EL (cell line): ENCODE measurements at regions not wholly inside any gene's neighbourhood (a gene's known extent, or its start where the extent isn't known, plus 50 kb on each side); places are given as distances from the start of the nearest gene placed in this dataset.

Experiments used
- DNase-seq: peaks from one replicate; pipeline ENCODE4 v3.0.0-alpha.2; 2016

DNA sequence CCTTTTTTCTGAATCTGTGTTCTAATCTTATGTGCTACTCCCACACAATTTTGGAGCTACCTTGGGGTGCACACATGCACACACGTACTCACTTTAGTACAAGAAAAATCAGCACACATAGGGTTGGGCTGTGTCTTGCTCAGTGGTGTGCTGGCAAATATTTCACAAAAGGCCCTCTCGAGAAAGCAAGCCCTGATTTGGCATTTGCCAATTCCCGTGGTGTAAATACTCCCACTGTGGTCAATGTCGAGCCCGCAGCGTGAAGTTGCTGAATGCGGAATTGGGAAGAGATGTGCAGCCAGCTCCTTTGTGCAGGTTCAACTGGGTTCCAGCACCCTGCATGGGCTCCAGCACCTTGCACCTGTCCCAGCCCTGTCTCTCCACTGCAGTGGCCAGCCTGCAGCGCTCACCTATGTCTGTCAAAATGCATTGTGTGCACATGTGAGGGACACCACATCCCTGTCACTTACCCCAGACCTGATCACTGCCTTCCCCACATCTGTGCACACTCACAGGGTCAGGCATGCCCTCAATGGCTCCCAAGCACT, 78.4 kb upstream of the WNT4 start:
- DNase-seq = no peak

DNA sequence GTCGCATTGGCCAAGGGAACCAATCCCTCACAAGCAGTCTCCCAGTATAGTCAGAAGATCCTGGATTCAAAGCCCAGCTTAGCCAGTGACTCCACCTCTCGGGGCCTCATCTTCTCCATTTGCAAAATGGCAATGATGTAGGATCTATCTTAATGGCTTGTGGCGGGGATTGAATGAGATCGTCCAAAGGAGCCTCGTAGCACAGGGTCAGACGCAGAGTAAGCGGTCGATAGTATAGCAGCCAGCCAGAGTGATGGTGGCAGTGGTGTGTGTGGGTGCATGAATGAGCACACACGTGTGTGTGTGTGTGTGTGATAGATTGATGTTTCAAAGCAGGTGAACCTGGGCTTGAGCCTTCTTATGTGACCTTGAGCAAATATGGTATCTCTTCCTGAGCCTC, 79.8 kb upstream of the WNT4 start:
- DNase-seq = no peak

- no peak for DNase-seq
Observed at GRCh38 chr1:22223176-22223575, 80.3 kb upstream of the WNT4 start.

GRCh38 chr1:22224091-22224490, 81.2 kb upstream of the WNT4 start:
- no peak for DNase-seq

- no peak for DNase-seq
Observed at GRCh38 chr1:22224631-22225030, 81.7 kb upstream of the WNT4 start.

DNA sequence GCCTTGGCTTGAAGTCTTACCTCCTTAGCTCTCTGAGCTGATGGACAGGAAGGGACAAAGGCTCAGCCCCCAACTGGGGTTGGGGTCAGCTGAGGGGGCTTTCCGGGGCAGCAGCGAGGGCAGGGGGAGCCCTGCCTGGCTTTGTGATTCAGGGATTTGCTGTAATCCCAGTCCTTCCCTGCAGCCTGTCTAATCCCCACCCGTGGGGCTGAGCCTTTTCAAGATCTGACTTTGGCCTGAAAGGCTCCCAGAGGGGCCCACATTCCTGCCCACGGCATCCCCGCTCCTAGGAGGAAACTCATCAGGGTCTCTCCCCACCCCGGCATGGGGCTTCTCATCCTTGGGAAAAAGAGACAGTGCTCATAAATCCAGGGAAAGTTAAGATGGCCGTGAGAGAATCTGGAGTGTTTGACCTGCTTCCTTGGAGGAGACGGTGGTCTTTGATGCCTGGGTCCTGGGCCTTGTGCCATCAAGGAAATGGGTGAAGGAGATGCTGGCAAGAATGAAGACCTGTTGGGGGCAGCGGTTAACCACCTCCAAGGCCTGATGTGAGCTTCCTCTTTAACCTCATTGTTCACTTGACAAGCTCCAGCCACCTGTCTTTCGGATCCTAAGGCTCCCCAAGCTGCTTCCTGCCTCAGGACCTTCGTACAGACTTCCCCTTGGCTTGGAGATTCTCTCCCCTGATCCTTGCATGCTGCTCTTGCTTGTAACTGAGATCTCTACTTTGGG, 83.1 kb upstream of the WNT4 start:
- no peak for DNase-seq

DNA sequence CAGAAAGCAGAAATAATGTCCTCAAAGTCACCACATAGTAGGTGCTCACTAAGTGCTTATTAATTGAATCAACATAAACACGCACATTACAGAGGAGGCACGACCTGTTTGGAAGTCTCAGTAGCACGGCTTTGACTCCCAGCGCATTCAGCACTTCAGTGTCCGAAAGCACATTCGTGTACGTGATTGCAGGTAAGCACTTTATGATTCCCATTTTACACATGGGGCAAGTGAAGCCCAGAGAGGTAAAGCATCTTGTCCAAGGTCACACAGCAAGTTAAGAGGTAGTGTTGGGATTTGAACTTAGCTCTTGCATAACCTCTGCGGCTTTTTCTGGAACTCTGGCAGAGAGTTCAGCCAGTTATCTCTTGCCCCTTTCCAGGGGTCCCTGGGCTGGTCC, 85.2 kb upstream of the WNT4 start:
- no peak for DNase-seq

- DNase-seq = no peak
Observed at GRCh38 chr1:22228505-22228911, 85.6 kb upstream of the WNT4 start.

- peak; percentile 36 for DNase-seq
Observed at GRCh38 chr1:22229379-22229778, 86.5 kb upstream of the WNT4 start.

- no peak for DNase-seq
Observed at GRCh38 chr1:22231068-22231593, 88.2 kb upstream of the WNT4 start.

DNA sequence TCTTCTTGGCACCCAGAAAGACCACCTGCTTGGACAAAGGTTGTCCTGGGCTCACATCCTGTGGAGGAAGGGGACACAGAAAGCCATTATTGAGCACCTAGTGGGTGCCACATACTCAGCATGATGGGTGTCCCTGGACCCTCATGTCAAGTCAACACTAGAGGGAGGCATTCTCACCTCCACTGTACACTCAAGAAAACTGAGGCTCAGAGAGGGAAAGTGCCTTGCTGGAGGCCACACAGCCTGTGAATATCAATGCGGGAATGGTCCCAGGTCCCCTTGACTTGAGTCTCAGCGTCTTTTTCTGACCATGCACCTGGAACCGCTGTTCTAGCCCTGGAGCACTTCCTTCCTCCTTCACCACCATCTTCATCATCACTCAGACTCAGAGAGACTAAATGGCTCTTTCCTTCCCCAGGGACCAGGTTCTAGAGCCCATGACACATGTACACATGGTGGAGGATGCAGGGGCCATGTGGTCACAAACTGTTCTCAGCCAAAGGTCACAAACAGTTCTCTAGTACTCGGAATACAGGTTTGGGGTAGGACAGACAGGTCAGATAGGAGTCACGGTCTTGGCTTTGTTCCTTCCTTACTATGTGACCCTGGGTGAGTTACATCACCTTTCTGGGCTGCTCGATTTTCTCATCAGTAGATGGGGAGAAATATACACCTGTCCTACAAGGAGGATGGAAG, 89.2 kb upstream of the WNT4 start:
- no peak for DNase-seq

- DNase-seq = no peak
Observed at GRCh38 chr1:22233222-22233621, 90.3 kb upstream of the WNT4 start.

DNA sequence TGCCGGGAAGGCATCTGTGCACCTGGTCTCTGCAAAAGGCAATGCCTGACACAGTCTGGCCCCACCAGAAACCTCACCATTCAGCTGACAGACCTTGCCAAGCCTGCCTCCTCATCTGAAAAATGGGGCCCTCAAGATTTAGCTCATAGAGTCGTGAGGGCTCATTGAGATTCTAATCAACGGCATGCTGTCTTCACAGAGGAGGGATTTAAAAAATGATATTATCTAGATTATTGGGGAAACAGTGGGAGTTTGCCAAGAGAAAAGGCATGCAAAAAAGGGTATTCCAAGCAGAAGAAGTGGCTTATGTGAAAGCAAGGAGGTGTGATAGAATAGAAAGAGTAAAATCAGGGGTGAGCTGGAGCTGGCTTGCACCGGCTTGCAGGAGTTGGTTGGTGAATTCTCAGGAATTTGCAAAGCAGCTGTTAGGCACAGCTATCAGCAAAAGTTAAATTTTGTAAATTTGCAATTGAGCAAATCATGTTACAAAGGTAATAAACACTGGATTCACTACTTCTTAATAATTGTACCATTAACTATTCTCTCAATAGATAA, 91.7 kb upstream of the WNT4 start:
- DNase-seq = no peak

GRCh38 chr1:22236166-22236565, 93.3 kb upstream of the WNT4 start:
- no peak for DNase-seq

DNA sequence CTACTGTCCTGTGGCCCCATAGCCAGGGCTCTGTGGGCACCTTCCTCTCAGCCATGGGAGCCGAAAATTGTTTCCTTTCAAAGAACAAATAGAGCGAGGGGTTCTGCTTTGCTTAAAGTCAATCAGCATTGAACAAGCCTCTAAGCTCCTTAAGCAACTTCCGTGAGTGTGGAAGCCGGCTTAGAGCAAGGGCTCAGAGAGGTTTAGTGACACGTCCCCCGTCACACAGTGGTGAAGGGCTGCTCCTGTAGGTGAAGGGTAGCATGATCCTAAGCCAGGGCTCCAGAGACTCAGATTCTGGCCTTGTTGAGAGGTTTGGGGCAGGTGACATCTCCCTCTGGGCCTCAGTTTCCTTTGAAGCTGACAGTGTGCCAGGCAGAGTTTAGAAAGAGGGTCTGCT, 94.0 kb upstream of the WNT4 start:
- no peak for DNase-seq

- DNase-seq = no peak
Observed at GRCh38 chr1:22237433-22238093, 94.7 kb upstream of the WNT4 start.

DNA sequence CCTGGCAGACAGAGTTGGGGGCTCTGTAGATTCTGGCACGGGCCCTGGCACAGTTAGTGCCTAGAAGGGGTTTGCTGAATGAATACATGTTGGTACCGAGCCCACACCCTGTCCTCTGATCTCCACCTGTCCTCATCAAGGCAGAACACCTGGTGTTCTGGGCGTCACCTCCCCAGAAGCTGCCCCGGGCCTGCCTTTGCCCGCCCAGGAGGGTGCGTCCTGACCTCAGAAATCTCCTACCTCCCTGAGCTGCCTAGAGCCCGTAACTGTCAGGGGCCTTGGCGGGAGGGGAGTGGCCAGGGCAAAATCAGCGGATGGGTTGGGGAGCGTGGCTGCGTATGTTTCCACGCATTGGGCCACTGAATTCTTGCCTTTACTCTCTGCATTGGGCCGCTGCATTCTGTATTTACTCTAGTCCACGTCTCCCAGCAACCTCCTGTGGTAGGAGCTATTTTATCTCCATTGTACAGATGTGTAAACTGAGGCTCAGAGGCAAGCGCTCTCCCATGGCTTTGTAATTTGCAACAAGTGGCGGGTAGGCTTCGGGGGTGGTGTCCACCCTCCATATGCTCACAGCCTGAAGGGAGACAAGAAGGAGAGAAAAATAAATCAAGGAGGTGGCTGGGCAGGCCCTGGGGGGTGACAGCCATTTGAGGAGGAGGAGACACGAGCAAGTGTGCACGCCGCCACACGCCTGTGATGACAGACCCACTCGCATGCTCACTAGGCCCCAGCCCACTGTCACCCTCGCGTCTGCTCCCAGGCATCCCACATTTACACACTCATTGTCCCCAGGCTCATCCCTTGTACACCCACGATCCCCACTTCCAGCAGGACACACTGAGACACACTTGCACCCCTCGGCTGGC, 95.7 kb upstream of the WNT4 start:
- DNase-seq = no peak

- no peak for DNase-seq
Observed at GRCh38 chr1:22239378-22239777, 96.5 kb upstream of the WNT4 start.

- DNase-seq = no peak
Observed at GRCh38 chr1:22241250-22241649, 98.4 kb upstream of the WNT4 start.

DNA sequence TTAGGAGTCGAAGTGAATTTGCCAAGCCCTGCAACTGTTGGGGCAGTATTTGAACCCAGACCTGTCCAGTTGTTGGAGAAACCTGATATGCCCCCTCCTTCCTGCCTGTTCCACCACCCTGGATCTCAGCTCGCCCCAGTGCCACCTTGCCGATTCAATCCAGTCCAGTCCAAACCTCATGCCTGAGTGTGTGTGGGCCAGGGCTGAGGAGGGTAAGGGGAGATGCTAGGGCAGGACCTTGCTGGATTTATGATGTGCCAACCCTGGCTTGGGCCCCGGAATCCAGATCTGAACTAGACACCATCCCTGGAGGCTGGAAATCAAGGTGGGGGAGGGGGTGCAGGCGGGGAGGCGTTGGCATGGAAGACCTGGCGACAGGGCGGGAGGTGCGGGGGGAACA, 98.9 kb upstream of the WNT4 start:
- no peak for DNase-seq

- DNase-seq = no peak
Observed at GRCh38 chr1:22245100-22245650, 102.3 kb upstream of the WNT4 start.

DNA sequence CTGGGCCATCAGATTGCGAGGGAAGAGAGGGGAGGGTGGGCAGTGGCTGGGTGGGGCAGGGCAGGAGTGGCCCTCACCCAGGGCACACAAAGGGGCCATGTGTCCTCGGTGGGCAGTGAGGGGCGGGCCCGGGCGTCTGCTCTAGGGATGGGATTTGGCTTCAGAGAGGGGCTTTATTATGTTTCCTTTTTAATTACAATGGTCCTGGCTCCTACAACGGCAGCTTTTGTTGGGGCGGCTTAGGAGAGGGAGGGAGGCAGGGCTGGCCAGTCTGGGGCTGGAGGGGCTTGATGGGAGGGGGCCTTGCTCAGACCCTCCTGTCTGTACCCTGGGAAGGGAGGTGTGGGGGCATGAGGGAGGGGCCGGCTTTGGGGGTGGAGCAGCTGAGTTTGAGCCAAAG, 102.8 kb upstream of the WNT4 start:
- no peak for DNase-seq
